H1 (cell line): ENCODE measurements at regions not wholly inside any gene's neighbourhood (a gene's known extent, or its start where the extent isn't known, plus 50 kb on each side); places are given as distances from the start of the nearest gene placed in this dataset.

Experiments used
- CTCF ChIA-PET: fragments of 300-600 bp; sonication (Branson Sonifier 250); formaldehyde crosslinking; loops from one replicate; lab custom pipeline; 2021; ENCODE audit not compliant: partially characterized antibody; lab: Charles Lee
- POLR2A ChIA-PET: fragments of 300-600 bp; sonication (Branson Sonifier 250); formaldehyde crosslinking; loops from one replicate; lab custom pipeline; 2021; ENCODE audit warnings: inconsistent platforms; ENCODE audit not compliant: partially characterized antibody; lab: Charles Lee
- DNase-seq, 2 experiments: peaks; one replicate each; pipeline versions ENCODE4 v3.0.0 to v3.0.0-alpha.2; 2010 to 2022; ENCODE audit warnings: low spot score in 2 of 2, low read depth in 1 of 2, mixed read lengths in 1 of 2
- FAIRE-seq: peaks from 2 replicates; lab custom pipeline; 2011; peaks lifted over from hg19 to GRCh38; lab: Jason Lieb, UNC
- H2AFZ ChIP-seq: 2 replicates; pipeline ENCODE4 v1.8.1; 2012; ENCODE audit warnings: low read length, inconsistent platforms
- H2AK5ac ChIP-seq: 2 replicates; pipeline ENCODE4 v1.6.1; 2013; ENCODE audit warnings: low read depth, low read length
- H2BK120ac ChIP-seq: replicated peaks from 2 replicates; pipeline ENCODE3; 2013; ENCODE audit warnings: low read depth, low read length, inconsistent platforms
- H2BK12ac ChIP-seq: 2 replicates; pipeline ENCODE4 v1.6.1; 2013; ENCODE audit warnings: low read depth, low read length
- H2BK15ac ChIP-seq: 2 replicates; pipeline ENCODE4 v1.6.1; 2013; ENCODE audit warnings: low read length
- H2BK20ac ChIP-seq: 2 replicates; pipeline ENCODE4 v1.6.1; 2013; ENCODE audit warnings: low read length
- H2BK5ac ChIP-seq: 2 replicates; pipeline ENCODE4 v1.6.1; 2013; ENCODE audit warnings: low read depth, low read length
- H3K14ac ChIP-seq: 2 replicates; pipeline ENCODE4 v1.6.1; 2013; ENCODE audit warnings: inconsistent platforms; ENCODE audit not compliant: insufficient read length
- H3K18ac ChIP-seq: 2 replicates; pipeline ENCODE4 v1.6.1; 2013; ENCODE audit warnings: low read length; ENCODE audit errors: extremely low read depth
- H3K23ac ChIP-seq: 2 replicates; pipeline ENCODE4 v1.6.1; 2013; ENCODE audit warnings: inconsistent platforms; ENCODE audit not compliant: insufficient read length
- H3K23me2 ChIP-seq: 2 replicates; pipeline ENCODE4 v1.6.1; 2013; ENCODE audit warnings: low read depth, low read length
- H3K27ac ChIP-seq: 2 replicates; pipeline ENCODE4 v1.6.1; 2011; ENCODE audit warnings: low read depth, low read length, inconsistent platforms
- H3K27me3 ChIP-seq, 4 experiments: replicated peaks in 1 of 4; 1 replicate in 1 of 4; 2 replicates in 3 of 4; pipeline versions ENCODE4 v1.6.1 to v1.8.1; 2011 to 2013; ENCODE audit warnings: low read length in 3 of 4, mild to moderate bottlenecking in 3 of 4, inconsistent platforms in 2 of 4, mixed read lengths in 2 of 4, moderate library complexity in 1 of 4; ENCODE audit not compliant: control insufficient read depth in 3 of 4, insufficient read depth in 3 of 4; ENCODE audit errors: extremely low read depth in 1 of 4
- H3K36me3 ChIP-seq, 4 experiments: 2 replicates each; pipeline versions ENCODE4 v1.6.1 to v1.8.1; 2011 to 2013; ENCODE audit warnings: mild to moderate bottlenecking in 4 of 4, low read length in 3 of 4, moderate library complexity in 2 of 4, control low read depth in 1 of 4, inconsistent platforms in 1 of 4; ENCODE audit not compliant: insufficient read depth in 4 of 4, control insufficient read depth in 2 of 4
- H3K4ac ChIP-seq: replicated peaks from 2 replicates; pipeline ENCODE3; 2013; ENCODE audit warnings: low read length, low read depth, mixed read lengths, inconsistent platforms; ENCODE audit not compliant: insufficient read length
- H3K4me1 ChIP-seq, 4 experiments: replicated peaks in 1 of 4; 1 replicate in 1 of 4; 2 replicates in 3 of 4; pipeline versions ENCODE4 v1.6.1 to v1.8.1; 2011 to 2013; ENCODE audit warnings: low read length in 3 of 4, inconsistent platforms in 2 of 4, mixed read lengths in 1 of 4; ENCODE audit not compliant: insufficient read depth in 4 of 4, control insufficient read depth in 3 of 4
- H3K4me2 ChIP-seq, 2 experiments: 2 replicates each; pipeline versions ENCODE4 v1.6.1 to v1.8.1; 2011 to 2013; ENCODE audit warnings: low read depth in 2 of 2, low read length in 2 of 2, control low read depth in 1 of 2, inconsistent platforms in 1 of 2, mild to moderate bottlenecking in 1 of 2; ENCODE audit not compliant: insufficient read depth in 1 of 2
- H3K4me3 ChIP-seq, 4 experiments: fragments of 200-600, 300-600 bp in 1 of 4; sonication (generic), shearing (Covaris generic), sonication (Bioruptor Twin) in 1 of 4; 2 replicates each; pipeline versions ENCODE4 v1.5.1 to v1.8.1; 2011 to 2016; ENCODE audit warnings: low read length in 4 of 4, low read depth in 3 of 4, control low read depth in 2 of 4, inconsistent platforms in 2 of 4, mild to moderate bottlenecking in 2 of 4, mixed read lengths in 1 of 4, moderate library complexity in 1 of 4; ENCODE audit not compliant: insufficient read depth in 2 of 4; ENCODE audit errors: extremely low read depth in 1 of 4
- H3K56ac ChIP-seq: replicated peaks from 2 replicates; pipeline ENCODE3; 2013; ENCODE audit warnings: low read depth, mild to moderate bottlenecking, mixed read lengths, low read length, inconsistent platforms; ENCODE audit not compliant: insufficient read length
- H3K79me1 ChIP-seq: 2 replicates; pipeline ENCODE4 v1.6.1; 2013; ENCODE audit warnings: low read depth, low read length, control low read depth
- H3K79me2 ChIP-seq, 2 experiments: 2 replicates each; pipeline versions ENCODE4 v1.6.1 to v1.8.1; 2012 to 2013; ENCODE audit warnings: low read length in 2 of 2, mild to moderate bottlenecking in 2 of 2, inconsistent platforms in 1 of 2; ENCODE audit not compliant: insufficient read depth in 2 of 2, control insufficient read depth in 1 of 2
- H3K9ac ChIP-seq, 4 experiments: replicated peaks in 1 of 4; 1 replicate in 1 of 4; 2 replicates in 3 of 4; pipeline versions ENCODE4 v1.6.1 to v1.8.1; 2011 to 2013; ENCODE audit warnings: low read depth in 3 of 4, low read length in 3 of 4, control low read depth in 2 of 4, mild to moderate bottlenecking in 2 of 4, moderate library complexity in 2 of 4, inconsistent platforms in 1 of 4; ENCODE audit errors: extremely low read depth in 1 of 4
- H3K9me3 ChIP-seq, 2 experiments: 2 replicates each; pipeline versions ENCODE4 v1.6.1 to v1.8.1; 2012 to 2013; ENCODE audit warnings: mild to moderate bottlenecking in 2 of 2, moderate library complexity in 2 of 2, control low read depth in 1 of 2, inconsistent platforms in 1 of 2, low read depth in 1 of 2, low read length in 1 of 2, mixed read lengths in 1 of 2; ENCODE audit not compliant: insufficient read depth in 2 of 2
- H4K20me1 ChIP-seq, 2 experiments: replicated peaks in 1 of 2; 2 replicates each; pipeline versions ENCODE3 to v1.8.1; 2011 to 2013; ENCODE audit warnings: inconsistent platforms in 2 of 2, low read length in 2 of 2, mild to moderate bottlenecking in 1 of 2; ENCODE audit not compliant: insufficient read depth in 2 of 2, control insufficient read depth in 1 of 2
- H4K5ac ChIP-seq: 2 replicates; pipeline ENCODE4 v1.6.1; 2013; ENCODE audit warnings: low read length, low read depth, mixed read lengths, inconsistent platforms; ENCODE audit not compliant: insufficient read length
- H4K8ac ChIP-seq: 2 replicates; pipeline ENCODE4 v1.8.0; 2013; ENCODE audit warnings: mild to moderate bottlenecking, moderate library complexity, low read length, inconsistent platforms; ENCODE audit not compliant: insufficient read depth; ENCODE audit errors: extremely low read depth
- H4K91ac ChIP-seq: replicated peaks from 2 replicates; pipeline ENCODE3; 2013; ENCODE audit warnings: low read length, mixed read lengths, inconsistent platforms; ENCODE audit not compliant: insufficient read length
- BCL11A ChIP-seq, 2 experiments: IDR thresholded peaks; one replicate each; pipeline ENCODE4 v1.6.1; 2011; ENCODE audit warnings: low read depth in 2 of 2, low read length in 2 of 2, mild to moderate bottlenecking in 2 of 2

DNA sequence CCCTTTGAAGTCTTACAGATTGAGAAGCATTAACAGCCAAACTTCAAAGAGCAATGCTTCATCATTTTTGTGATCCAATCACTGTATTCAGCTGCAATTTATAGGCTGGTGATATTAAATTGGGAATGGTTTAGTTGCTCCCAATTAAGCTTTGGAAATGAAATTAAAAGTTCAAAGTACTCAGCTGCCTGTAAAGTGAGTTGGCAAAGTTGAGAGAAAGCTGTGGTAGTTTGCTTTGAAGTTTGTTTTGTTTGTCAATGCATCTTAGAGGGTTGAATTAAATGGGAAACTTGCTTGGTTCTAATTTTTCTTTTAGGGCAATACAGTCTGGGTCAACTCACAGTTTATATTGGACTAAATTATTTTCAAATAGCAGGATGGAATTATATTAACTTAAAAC lies 238.4 kb upstream of the CTSO start:
- H4K91ac ChIP-seq = no peak overlapping the region
- no peaks in the 10 kb centered on the region for H3K79me1 ChIP-seq
- DNase-seq (no peak), FAIRE-seq (no peak)
- H3K14ac ChIP-seq = no peak overlapping the region
- H2BK120ac ChIP-seq = no peak overlapping the region
- no peak overlapping the region for H4K8ac ChIP-seq
- no peaks in the 10 kb centered on the region for H3K27me3 ChIP-seq
- H2BK20ac ChIP-seq = no peak overlapping the region
- no peaks in the 10 kb centered on the region for H3K79me2 ChIP-seq
- H3K9ac ChIP-seq = no peak overlapping the region
- no peaks in the 10 kb centered on the region for H3K4me1 ChIP-seq
- no peak for TF ChIP-seq BCL11A (IDR thresholded peaks at IDR 0.05; ENCODE audit: low read depth in 2 of 2, low read length in 2 of 2)
- H3K4ac ChIP-seq = no peak overlapping the region
- H3K56ac ChIP-seq = no peak overlapping the region
- POLR2A ChIA-PET = no interaction called here
- no peaks in the 10 kb centered on the region for H3K36me3 ChIP-seq
- H2BK5ac ChIP-seq = no peak overlapping the region
- no peak overlapping the region for H2BK15ac ChIP-seq
- H3K9me3 ChIP-seq = no peaks in the 10 kb centered on the region
- no peak overlapping the region for H4K5ac ChIP-seq
- H3K4me3 ChIP-seq = no peak overlapping the region
- H2AFZ ChIP-seq = no peak overlapping the region
- no peak overlapping the region for H3K27ac ChIP-seq
- H3K4me2 ChIP-seq = no peak overlapping the region
- no peak overlapping the region for H3K18ac ChIP-seq
- no peak overlapping the region for H3K23ac ChIP-seq
- no peaks in the 10 kb centered on the region for H4K20me1 ChIP-seq
- no peak overlapping the region for H2BK12ac ChIP-seq
- H3K23me2 ChIP-seq = no peaks in the 10 kb centered on the region
- no peak overlapping the region for H2AK5ac ChIP-seq
- CTCF ChIA-PET = interaction anchor here (0.5 to 0.7 kb wide), 2 partner anchors 23 to 775 kb away, joined by 3 read pairs; no protein-coding TSS in a partner anchor
